HG03045 (cell line): ENCODE measurements at regions not wholly inside any gene's neighbourhood (a gene's known extent, or its start where the extent isn't known, plus 50 kb on each side); places are given as distances from the start of the nearest gene placed in this dataset.
"Not testable (repeated sequence)": the region's sequence is repeated elsewhere in the genome, so short reads cannot be mapped to it uniquely, and the experiment has no call there.

Experiments used
- ATAC-seq: cut with Tn5 transposase; IDR thresholded peaks from one replicate; pipeline ENCODE4 v1.9.1; 2021; ENCODE audit warnings: mild to moderate bottlenecking, moderate library complexity; ENCODE audit not compliant: unreplicated experiment

DNA sequence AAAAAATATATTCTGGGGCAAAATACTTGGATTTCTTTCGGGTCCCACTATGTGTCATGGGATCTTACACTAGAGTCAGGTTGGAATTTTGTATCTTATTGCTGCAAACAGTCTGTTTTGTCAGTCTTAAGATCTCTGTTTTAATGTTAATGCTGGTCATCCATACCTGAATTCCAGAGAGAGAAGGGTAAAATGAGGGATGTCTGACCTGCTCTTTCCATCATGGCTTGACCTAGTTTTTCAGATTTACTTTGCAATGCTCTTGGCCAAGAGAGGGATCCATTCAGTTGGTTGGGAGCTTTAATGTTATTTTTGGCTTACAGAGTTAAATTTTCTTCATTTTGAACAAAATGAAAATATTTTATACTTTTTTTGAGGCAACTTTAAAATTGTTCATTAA lies 117.2 kb downstream of the CASP12 start:
- ATAC-seq: no peak

DNA sequence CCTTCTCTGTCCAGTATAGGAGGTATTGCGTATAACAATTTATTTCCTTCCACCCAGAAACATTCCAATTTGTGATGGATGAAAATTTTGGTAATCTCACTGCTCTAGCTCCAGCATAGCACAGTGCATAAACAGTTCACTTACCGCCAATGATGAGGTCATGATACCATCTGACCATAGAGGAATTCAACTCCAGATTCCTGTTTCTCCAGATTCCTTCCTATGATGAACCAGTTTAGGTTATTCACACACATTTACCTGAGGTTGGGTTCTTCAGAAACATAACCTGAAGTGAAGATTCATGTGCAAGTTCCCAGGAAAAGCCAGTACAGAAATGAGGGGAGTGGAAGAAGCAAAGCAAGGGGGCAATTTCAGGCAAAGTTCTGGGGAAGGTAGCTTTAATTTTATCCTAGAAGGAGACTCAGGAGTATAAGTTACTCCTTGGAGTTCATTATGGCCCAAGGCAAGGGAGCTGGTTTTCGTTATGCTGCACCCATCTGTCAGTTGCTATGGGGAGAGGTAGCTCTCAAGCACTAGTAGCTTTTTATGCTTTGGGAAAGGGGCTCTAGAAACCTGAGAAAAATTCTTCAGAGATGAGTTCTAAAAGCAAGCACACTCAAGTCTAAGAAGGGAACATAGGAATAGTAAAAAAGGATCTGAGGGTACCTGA lies 121.6 kb downstream of the CASP12 start:
- ATAC-seq: no peak

DNA sequence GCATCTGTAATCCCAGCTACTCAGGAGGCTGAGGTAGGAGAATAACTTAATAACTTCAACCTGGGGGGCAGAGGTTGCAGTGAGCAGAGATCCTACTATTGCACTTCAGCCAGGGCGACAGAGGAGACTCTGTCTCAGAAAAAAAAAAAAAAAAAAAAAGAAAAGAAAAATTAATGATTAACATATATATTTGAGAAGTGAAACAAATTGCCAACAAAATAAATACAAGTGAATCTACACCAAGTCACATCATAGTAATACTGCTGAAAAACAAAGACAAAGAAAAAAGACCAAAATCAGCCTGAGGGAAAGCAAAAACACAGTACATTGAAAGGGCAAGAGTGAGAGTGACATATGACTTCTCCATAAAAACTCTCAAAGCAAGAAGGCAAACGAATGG lies 123.7 kb downstream of the CASP12 start:
- ATAC-seq: no peak

DNA sequence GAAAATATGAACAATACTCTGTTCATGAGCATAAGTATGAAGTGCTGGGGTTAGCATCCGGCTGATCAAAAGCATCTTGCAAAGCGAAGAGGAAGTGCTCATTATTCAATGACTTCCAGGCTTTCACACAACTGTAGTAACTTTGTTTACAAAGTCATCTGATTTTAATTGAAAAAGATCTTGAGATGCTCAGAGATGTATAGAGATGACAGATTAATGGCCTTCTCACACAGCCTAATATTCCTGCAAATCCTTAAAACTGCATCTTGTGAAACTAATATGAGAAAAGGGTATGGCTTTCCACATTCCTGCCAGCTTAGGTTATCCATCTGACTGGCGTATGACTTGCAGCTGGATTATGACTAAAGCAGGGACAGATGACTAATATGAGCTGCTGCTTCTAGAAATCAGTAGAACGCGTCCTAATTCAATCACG lies 125.4 kb downstream of the CASP12 start:
- ATAC-seq: no peak

DNA sequence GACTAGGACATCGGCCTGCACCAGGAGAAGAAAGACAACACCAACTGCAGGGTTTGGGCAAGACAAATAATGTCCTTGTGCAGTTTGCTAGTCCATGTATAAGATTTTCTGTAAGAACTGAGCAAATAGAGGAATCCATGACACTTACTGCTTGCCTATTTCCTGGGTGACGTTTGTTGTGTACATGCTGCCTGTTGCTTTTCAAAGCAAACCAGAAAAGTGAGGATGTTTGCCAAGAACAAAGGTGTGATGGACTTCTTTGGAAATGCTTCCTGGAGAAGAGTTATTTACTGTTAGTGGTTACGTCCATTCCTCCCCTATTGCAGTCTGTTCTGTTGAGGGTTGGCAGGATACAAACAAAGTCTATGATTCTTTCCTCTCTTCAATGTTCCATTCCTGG lies 126.5 kb downstream of the CASP12 start:
- ATAC-seq: no peak

DNA sequence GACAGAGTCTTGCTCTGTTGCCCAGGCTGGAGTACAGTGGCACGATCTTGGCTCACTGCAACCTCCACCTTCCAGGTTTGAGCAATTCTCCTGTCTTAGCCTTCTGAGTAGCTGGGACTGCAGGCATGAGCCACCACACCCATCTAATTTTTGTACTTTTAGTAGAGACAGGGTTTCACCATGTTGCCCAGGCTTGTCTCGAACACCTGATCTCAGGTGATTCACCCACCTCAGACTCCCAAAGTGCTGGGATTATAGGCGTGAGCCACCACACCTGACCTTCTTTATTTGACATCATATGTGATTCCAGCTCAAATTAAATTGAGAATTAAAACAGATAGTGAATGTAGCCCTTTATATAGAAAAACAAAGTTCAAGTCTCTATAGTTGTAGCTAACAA lies 127.2 kb downstream of the CASP12 start:
- not testable (repeated sequence) for ATAC-seq

DNA sequence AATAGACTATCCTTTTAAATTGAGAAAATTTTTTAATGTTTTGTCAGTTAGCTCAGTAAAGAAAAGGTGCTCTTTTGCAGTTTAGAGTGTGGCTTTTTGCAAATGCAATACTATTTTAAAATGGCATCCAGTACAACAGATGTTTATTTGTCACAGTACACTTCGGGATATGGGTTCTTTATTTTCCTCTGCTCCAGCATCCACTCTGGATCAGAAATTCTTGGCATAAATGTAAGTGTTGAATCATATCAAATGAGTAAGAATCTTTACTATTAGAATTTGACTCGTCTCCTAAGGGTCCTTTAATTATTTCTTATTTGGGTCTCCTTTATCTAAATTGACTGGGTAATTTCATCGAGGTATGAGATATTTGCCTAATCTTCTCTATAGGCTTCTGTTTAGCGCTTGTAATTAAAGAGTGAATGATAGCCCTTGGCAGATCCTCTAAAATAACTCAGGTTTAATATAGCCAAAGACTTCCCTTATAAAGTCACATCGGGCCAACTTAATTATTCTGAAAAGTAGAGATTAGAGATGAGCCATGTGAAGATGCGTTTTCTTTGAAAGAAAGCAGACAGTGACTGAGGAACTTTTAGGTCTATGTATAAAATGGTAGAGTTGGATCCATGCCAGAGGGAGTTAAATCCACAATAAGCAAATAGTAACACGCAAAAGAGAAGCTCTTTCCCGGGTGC lies 132.7 kb downstream of the CASP12 start:
- ATAC-seq: no peak

DNA sequence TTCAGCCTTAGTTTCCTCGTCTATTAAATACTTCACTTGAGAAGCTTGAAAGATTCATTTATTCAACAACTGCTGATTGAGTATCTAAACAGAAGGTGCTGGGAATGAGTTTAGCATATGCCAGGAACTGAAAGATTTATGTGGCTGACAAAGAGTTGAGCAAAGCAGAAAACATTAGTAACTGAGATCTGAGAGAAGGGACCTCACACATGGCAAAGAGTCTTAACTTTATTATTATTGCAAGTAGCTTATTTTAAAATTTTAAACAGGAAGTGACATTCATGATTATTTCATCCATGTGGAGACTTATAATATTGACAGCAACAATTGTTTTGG lies 133.6 kb downstream of the CASP12 start:
- ATAC-seq: no peak

DNA sequence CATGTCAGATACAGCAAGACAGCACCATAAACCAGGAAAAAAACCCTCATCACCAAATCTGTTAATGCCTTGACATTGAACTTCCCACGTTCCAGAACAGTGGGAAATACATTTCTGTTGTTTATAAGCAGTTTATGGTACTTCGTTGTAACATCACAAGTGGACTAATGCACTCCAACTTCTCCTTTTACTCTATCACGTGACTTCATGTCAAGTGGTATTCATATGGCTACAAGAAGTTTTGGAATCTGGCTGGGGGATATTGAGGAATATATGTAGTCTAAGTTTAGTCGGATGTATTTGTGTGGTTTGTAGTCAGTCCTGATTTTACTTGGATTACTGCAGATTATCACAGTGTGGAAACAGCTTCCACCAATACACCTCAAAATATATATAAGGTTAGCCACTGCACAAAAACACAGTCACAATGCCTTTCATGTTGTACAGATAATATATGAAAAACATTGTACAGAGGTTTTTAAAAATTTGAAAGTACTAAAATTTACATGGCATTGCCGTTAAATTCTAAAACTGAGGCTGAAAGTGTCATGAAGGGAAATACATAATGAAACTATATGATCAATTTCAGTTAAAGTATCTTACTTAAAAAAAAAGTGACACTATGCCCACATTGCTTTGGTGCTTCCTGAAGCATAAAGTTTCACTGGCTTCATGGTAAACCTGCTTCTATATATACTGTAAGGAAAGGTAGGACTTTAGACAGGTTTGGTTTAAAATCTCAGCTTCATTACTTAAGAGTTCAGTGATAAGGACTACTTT lies 134.1 kb downstream of the CASP12 start:
- no peak for ATAC-seq

DNA sequence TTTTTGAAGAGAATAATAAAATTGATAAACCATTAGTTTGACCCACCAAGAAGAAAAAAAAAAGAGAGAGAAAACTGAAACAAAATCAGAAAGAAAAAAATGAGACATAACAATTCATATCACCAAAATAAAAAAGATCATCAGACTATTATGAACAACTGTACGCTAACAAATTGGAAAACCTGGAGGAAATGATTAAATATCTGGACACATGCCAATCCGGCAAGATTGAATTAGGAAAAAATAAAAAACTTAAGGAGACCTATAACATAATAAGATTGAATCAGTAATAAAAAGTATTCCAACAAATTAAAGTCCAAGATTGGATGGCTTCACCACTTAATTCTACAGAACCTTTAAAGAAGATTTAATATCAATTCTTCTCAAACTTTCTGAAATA lies 136.7 kb downstream of the CASP12 start:
- ATAC-seq: no peak

DNA sequence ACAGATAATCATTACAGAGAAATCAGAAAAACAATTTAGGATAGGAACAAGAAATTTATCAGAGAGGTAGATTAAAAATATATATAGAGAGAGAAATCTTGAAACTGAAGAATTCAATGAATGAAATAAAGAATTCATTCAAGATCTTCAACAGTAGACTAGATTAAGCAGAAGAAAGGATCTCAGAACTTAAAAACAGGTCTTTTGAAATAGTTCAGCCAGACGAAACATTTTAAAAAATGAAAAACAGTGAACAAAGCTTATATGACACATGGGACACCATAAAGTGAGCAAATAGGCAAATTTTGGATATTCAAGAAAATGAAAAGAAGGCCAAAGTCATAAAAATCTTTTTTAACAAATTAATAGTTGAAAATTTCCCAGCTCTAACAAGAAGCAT lies 138.8 kb downstream of the CASP12 start:
- no peak for ATAC-seq

DNA sequence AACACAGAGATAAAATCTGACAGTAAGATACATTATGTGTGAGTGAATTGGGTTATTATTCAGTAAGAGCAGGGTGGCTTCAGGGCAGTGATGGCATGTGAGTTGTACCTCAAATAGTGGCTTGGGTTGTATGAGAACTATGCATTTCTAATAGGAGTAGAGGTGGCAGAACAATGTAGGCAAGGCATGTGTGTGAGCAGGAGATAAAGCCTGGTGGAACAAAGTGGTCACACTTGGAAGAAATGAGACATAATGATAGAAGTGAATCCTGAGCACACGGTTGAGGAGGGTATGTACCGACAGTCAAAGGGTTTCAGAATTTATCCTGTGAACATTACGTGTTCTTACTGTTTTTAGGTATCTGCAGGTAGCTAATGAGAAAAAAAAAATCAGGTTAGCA lies 159.3 kb downstream of the CASP12 start:
- no peak for ATAC-seq

DNA sequence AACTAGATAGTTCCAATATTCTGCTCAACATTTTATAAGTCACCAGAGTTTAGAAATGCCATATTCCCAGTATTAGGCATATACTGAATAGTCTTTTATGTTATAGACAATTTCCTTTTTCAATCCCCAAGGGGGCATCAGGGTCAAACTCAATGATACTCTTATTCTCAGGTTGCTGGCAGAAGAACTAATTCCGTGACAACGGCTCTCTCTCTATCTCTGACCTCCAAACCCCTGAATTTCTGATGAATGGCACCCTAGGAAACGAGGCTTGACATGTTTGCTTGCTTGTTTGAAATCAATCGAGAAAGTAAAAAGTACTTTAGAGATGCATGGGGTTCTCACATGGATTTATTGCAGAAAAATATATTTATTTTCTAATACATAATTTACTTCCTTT lies 160.1 kb downstream of the CASP12 start:
- no peak for ATAC-seq

DNA sequence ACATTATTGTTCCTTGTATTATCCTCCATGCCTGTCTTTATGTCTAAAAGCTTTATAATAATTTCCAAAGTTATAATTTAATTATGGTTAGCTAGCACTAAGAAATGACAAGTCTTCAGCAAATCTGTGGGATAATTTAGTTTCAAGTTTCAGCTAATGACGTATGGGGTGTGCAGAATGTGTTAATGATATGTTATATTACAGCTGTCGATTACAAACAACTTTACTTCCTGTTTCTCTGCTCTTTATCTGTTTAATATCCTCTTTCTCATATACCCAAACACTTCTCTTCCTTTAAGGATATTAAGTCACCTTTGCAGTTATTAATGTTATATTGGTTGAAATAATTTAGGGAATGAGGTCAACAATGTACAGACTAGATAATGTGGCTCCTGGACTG lies 161.8 kb downstream of the CASP12 start:
- no peak for ATAC-seq

DNA sequence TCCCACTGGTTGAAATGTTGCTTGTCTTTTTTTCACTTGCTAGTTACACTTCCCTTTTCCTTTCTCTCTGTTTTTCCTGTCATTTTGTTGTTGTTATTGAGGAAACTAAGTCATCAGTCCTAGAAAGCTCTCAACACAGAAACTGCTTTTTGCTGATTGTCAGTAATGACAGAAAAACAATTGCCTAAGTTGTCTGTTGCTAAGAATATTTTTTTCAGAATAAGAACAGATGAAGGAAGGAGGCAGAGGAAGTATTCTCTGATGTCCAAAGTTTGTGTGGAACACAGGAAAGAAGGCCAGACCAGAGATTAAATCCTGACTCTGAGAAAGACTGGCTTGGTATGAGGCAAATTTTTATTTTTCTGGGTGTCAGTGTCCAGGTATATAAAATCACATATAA lies 163.3 kb downstream of the CASP12 start:
- no peak for ATAC-seq

DNA sequence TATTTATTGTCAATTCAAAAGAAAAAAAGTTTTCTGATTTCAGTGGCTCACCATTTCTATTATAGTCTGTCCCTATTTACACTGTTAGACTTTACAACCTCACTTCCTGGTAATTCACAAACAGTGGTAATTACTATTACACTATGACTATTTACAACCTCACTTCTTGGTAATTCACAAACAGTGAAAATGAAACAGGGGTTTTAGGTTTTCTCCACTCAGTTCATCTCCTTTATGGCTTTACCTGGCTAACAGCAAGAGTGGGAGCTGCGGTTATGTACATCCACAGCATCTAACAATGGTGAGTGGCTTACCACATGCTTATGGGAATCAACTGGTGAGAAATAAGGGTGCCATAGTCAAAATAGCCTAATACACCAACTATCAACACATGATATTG lies 166.4 kb downstream of the CASP12 start:
- ATAC-seq: no peak

DNA sequence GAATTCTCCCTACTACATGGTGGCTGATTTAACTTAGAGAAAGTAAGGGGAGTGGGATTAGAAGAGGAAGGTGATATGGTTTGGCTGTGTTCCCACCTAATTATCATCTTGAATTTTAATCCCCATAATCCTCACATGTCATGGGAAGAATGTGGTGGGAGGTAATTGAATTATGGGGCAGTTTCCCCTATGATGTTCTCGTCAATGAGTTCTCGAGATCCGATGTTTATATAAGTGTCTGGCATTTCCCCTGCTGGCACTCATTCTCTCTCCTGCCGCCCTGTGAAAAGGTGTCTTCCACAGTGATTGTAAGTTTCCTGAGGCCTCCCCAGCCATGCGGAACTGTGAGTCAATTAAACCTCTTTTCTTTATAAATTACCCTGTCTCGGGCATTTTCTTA lies 169.3 kb downstream of the CASP12 start:
- no peak for ATAC-seq

DNA sequence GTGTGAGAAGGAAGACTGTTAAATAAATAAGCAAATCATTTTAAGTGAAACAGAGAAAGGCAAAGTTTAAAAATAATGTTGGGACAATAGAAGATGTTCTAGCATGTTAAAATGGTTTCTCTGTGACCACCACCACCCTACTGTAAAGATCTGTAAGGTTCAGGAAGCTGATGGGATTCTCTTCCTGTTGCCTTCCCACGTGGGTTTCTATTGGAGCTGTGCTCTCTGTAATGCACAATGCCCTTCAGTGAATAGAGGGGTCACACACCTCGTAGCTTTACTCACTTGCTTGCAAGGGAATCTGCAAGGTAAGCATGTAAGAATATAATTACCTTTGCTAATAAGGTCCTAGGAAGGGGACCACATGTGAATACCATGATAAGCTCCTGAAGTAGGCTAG lies 170.5 kb downstream of the CASP12 start:
- no peak for ATAC-seq

DNA sequence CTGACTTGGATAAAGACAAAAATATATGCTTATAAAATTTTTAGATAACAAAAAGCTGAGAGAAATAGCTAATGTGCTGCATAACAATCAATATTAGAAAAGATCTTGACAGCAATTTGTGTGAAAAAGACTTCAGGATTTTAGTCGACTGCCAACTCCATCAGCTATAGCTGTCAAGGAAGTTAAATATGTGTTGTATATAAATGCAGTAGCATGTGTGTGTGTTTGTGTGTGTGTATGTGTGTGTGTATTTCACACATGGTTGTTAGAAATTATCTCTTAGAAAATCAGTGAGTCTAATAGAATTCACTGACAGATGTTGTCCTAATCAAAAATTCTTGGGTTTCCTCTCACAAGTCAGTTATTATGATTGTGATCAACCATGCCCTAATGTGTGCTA lies 171.2 kb downstream of the CASP12 start:
- ATAC-seq: no peak

DNA sequence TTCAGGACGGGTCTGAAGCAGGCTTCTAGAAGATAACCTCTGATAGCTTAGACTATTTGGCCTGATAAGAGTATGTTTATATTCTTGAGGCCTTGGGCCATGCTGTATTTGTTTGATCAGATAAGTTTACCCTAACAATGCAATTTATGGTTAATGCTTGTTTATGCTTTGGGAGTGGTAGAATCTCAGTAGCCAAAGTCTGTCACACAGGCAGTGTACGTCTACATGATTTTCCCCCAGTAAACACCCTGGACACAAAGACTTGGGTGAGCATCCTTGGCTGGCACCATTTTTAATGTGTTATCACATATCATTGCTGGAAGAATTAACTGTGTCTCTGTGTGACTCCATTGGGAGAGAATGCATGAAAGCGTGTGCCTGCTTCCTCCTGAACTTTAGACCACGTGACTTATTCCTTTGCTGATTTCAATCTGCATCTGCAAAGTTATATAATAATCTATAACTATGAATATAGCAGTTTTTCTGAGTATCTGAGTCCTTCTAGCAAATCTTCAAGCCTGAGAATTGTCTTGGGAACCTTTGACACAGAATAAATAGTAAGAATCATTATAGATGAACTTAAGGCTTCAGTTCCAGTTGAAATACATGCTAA lies 172.4 kb downstream of the CASP12 start:
- ATAC-seq: no peak

DNA sequence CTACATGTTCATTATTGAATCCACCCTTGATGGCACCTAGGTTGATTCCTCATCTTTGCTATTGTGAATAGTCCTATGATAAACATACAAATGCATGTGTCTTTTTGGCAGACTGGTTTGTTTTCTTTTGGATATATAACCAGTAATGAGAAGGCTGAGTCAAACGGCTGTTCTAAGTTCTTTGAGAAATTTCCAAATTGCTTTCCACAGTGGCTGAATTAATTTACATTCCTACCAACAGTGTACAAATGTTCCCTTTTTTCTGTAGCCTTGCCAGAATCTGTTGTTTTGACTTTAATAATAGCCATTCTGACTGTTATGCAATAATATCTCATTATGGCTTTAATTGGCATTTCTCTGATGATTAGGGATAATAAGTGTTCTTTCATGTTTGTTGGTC lies 184.9 kb downstream of the CASP12 start:
- ATAC-seq: no peak
